ENCODE measurements at regions not wholly inside any gene's neighbourhood (a gene's known extent, or its start where the extent isn't known, plus 50 kb on each side); places are given as distances from the start of the nearest gene placed in this dataset.

- no peak for TF ChIP-seq EZH2 (IDR thresholded peaks at IDR 0.05)
- TF ChIP-seq POLR2AphosphoS5 (IDR thresholded peaks at IDR 0.05; ENCODE audit: borderline replicate concordance, low read depth, low read length): no peak
- no peak for TF ChIP-seq FOXP2 (optimal IDR thresholded peaks at IDR 0.05; ENCODE audit: control extremely low read depth, extremely low read length, insufficient read depth)
Observed at GRCh38 chr5:7094626-7095025, 301.3 kb upstream of the ADCY2 start.
